Left lung (tissue), 4 donors: ENCODE measurements at regions not wholly inside any gene's neighbourhood (a gene's known extent, or its start where the extent isn't known, plus 50 kb on each side); places are given as distances from the start of the nearest gene placed in this dataset.
A peak's percentile ranks its signal among the peaks of the same experiment; 100 is the strongest.

ENCODE experiments used
- ATAC-seq: fragments of 200-7000 bp; cut with Tn5 transposase; one replicate; pipeline ENCODE4 v1.9.1; 2020; ENCODE audit warnings: moderate library complexity
- DNase-seq, 4 donors: peaks; one replicate each; pipeline ENCODE4 v3.0.0-alpha.2; 2013 to 2020
- H3K27ac ChIP-seq, 2 donors: fragments of 200-600 bp; sonication (generic) in 1 of 2; one replicate each; pipeline versions ENCODE4 v1.5.0 to v1.8.0; 2020 to 2021
- H3K27me3 ChIP-seq, 2 donors: fragments of 200-600 bp; sonication (generic) in 1 of 2; one replicate each; pipeline versions ENCODE4 v1.5.0 to v1.8.0; 2020 to 2021
- H3K36me3 ChIP-seq, 2 donors: fragments of 200-600 bp; sonication (generic) in 1 of 2; one replicate each; pipeline versions ENCODE4 v1.5.0 to v1.8.0; 2020 to 2021
- H3K4me1 ChIP-seq, 2 donors: fragments of 200-600 bp; one replicate each; pipeline ENCODE4 v1.8.0; 2021
- H3K4me3 ChIP-seq, 2 donors: fragments of 200-600 bp; sonication (generic) in 1 of 2; one replicate each; pipeline versions ENCODE4 v1.5.0 to v1.8.0; 2020 to 2021; ENCODE audit warnings: mild to moderate bottlenecking in 1 of 2
- H3K9me3 ChIP-seq, 2 donors: fragments of 200-600 bp; sonication (generic) in 1 of 2; one replicate each; pipeline versions ENCODE4 v1.5.0 to v1.8.0; 2020 to 2021
- intact Hi-C, 2 donors: fragments of 100-400 bp; cut with DNase I; formaldehyde crosslinking; loops; one replicate each; pipeline versions ENCODE4 v1.11.2 to v1.14.2; 2022
- TF ChIP-seq, protein P1 (sequence below), 2 donors: fragments of 200-600 bp; sonication (generic) in 1 of 2; IDR thresholded peaks; one replicate each; pipeline versions ENCODE4 v1.5.0 to v1.8.0; 2021; ENCODE audit warnings: antibody characterized with exemption in 2 of 2
- donor health status: DM: no; HTN: yes; CAD: no.
- donor health status: DM: no; HTN: no; CAD: no.

DNA sequence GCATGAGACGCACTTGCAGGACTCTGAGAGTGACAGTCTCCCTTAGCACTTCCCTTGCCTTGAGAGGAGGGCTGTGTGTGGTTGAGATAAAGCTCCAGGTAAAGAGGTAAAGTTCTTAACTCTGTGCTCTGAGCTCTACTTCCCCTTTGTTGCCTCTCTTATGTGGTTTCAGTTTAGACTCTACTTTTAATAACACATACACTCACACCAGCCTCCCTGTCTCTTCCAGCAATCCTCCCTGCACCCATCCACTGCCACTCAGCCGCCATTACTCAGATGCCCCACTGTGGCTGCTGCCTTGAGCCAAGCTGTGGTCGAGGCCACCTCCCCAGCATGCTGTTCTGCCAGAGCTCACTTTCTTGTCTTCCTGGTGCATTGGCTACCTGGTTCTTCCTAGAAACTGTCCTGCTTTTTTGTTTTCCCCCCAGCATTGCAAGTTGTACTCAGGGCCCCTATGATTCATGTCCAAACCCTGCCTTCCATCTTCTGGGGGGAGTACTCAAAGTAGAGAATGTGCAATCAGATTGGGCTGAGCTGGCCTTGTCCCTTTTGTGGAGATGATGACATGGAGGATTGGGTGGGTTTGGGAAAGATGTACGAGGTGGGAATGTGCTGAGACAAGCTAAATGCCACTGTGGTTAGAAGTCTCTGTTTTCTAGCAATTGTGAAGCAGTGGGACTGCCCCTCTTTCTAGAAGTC lies 115.5 kb upstream of the PARP11 start:
- Histone ChIP-seq H3K27me3 (peaks cover 0 to 23% of the 10 kb centered on the region in 2 donors), H3K9me3 (peaks cover 0 to 7% of the 10 kb centered on the region in 2 donors), H3K27ac (no peak overlapping the region), H3K4me3 (no peak overlapping the region), H3K4me1 (no peaks in the 10 kb centered on the region), H3K36me3 (no peaks in the 10 kb centered on the region)
- TF ChIP-seq, protein P1, sequence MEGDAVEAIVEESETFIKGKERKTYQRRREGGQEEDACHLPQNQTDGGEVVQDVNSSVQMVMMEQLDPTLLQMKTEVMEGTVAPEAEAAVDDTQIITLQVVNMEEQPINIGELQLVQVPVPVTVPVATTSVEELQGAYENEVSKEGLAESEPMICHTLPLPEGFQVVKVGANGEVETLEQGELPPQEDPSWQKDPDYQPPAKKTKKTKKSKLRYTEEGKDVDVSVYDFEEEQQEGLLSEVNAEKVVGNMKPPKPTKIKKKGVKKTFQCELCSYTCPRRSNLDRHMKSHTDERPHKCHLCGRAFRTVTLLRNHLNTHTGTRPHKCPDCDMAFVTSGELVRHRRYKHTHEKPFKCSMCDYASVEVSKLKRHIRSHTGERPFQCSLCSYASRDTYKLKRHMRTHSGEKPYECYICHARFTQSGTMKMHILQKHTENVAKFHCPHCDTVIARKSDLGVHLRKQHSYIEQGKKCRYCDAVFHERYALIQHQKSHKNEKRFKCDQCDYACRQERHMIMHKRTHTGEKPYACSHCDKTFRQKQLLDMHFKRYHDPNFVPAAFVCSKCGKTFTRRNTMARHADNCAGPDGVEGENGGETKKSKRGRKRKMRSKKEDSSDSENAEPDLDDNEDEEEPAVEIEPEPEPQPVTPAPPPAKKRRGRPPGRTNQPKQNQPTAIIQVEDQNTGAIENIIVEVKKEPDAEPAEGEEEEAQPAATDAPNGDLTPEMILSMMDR (IDR thresholded peaks at IDR 0.05) = no peak
- intact Hi-C loops = no loop called here
- no peak for DNase-seq
- ATAC-seq = peak; percentile 54

- Histone ChIP-seq H3K27ac (no peak overlapping the region), H3K36me3 (no peaks in the 10 kb centered on the region), H3K4me1 (no peaks in the 10 kb centered on the region), H3K9me3 (peaks cover 0 to 14% of the 10 kb centered on the region in 2 donors), H3K4me3 (no peak overlapping the region), H3K27me3 (peaks cover 0 to 18% of the 10 kb centered on the region in 2 donors)
- intact Hi-C loops = no loop called here
- DNase-seq (no peak), ATAC-seq (no peak)
- TF ChIP-seq, protein P1 (IDR thresholded peaks at IDR 0.05) = no peak
Measured at GRCh38 chr12:3987571-3987970, 114.4 kb upstream of the PARP11 start.

DNA sequence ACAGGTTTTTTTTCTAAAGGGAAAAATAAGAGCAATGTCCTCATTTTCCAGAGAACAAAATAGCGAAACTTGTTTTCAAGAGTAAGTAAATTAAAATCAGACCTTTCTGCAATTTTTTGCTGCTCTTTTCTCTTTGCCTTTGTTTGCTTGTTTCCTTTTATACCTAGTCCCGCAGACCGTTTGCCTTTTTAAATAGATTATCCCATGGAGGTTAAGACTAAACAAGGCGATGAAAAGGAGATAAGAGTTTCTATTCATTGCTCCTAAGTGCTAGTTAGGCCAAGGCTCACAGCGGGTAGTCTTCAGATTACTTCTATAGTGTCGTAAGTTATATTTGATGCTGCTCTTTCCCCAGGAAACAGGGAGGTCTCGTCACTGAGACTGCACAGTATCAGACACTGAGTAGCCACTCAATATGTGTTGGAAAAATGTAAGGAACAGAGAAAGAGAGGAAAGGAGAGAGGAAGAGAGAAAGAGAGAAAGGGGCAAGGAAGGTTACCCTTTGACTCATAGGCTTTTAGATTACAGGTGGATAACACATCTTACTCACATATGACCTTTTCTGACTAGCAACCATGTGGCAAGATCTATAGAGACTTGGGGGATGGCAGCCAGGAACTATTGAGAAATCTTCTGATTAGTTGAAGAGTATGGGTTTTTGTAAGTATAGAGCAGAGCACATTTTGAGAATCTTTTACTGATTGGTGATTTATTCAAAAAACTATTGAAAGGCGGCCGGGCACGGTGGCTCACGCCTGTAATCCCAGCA lies 107.5 kb upstream of the PARP11 start:
- intact Hi-C loops = no loop called here

DNA sequence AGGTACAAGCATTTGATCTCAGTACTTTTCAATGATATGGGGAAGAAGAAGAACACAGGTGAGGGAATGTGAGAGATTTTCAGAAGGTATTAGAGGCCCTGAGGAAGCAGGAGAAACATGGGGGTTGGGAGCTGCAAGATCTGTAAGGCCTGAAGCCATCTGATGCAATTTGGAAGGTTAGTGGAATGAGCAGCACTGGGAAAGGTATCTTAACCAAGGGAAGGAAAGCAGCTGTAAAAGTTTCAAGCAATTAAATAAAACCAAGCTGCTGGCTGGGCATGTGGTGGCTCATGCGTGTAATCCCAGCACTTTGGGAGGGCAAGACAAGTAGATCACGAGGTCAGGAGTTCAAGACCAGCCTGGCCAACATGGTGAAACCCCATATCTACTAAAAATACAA lies 104.4 kb upstream of the PARP11 start:
- Histone ChIP-seq H3K27ac (no peak overlapping the region), H3K9me3 (peaks cover 0 to 2% of the 10 kb centered on the region in 2 donors), H3K27me3 (no peaks in the 10 kb centered on the region), H3K36me3 (no peaks in the 10 kb centered on the region), H3K4me3 (no peak overlapping the region), H3K4me1 (no peaks in the 10 kb centered on the region)
- intact Hi-C loops = no loop called here
- no peak for ATAC-seq
- TF ChIP-seq, protein P1 (IDR thresholded peaks at IDR 0.05) = no peak
- DNase-seq = no peak

More for the DNA sequence above, 107.5 kb upstream of the PARP11 start:
- H3K4me3 ChIP-seq = no peak overlapping the region
- no peak for DNase-seq
- no peak overlapping the region for H3K27ac ChIP-seq
- no peaks in the 10 kb centered on the region for H3K36me3 ChIP-seq
- no peaks in the 10 kb centered on the region for H3K4me1 ChIP-seq
- H3K27me3 ChIP-seq = no peaks in the 10 kb centered on the region
- TF ChIP-seq, protein P1 (IDR thresholded peaks at IDR 0.05) = no peak
- ATAC-seq = no peak
- H3K9me3 ChIP-seq = peaks cover 0 to 16% of the 10 kb centered on the region in 2 donors

DNA sequence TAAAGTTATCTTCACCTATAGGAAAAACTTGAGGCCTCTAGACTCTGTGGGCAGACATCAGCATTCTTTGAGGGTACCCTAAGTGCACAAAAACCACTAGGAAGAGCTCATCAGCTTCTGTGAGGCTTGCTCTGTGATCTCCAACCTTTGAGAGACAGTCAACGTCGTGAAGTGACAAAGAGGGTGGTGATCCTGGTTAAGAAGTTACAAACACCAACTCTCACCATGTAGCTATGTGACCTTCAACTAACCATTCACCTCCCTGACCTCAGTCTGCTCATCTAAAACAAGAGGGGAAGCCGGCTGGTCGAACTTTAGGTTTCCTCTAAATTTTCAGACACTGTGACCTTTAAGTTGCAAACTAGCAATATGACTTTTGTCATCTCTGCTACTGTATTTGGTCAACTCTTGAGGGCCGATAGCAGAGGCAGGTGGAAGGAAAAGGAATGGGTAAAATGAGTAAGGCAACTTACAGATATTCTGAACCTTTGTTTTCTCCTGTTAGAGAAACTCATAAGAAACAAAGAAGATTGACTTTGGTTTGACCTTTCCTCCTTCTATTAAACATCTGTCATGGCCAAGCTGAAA lies 103.2 kb upstream of the PARP11 start:
- no peaks in the 10 kb centered on the region for H3K9me3 ChIP-seq
- no peaks in the 10 kb centered on the region for H3K4me1 ChIP-seq
- no peak for ATAC-seq
- TF ChIP-seq, protein P1 (IDR thresholded peaks at IDR 0.05) = no peak
- H3K4me3 ChIP-seq = no peak overlapping the region
- H3K27me3 ChIP-seq = no peaks in the 10 kb centered on the region
- H3K36me3 ChIP-seq = no peaks in the 10 kb centered on the region
- intact Hi-C loops = no loop called here
- H3K27ac ChIP-seq = no peak overlapping the region
- DNase-seq = no peak
